K562 (cell line): ENCODE measurements at regions not wholly inside any gene's neighbourhood (a gene's known extent, or its start where the extent isn't known, plus 50 kb on each side); places are given as distances from the start of the nearest gene placed in this dataset.

Source experiments
- ATAC-seq: fragments of 200-7000 bp; cut with Tn5 transposase; 3 replicates; pipeline ENCODE4 v1.9.1; 2020; ENCODE audit warnings: moderate library complexity
- BruUV-seq: library from RNA; stranded (reverse); fragments of 400-500 nt; replicated peaks from 2 replicates; lab custom pipeline; 2021; lab: Mats Ljungman, UMichigan
- CTCF ChIA-PET: fragments of 300-600 bp; formaldehyde crosslinking; extraction: SDS; loops from one replicate; lab custom pipeline; 2021; ENCODE audit warnings: low intra/inter-chr PET ratio; lab: Yijun Ruan, JAX
- POLR2A ChIA-PET: fragments of 300-600, 350-650 bp; sonication (Branson Sonifier 250); formaldehyde crosslinking; extraction: SDS; loops from one replicate; lab custom pipeline; 2021; ENCODE audit warnings: antibody characterized with exemption, inconsistent platforms; lab: Yijun Ruan, JAX
- DNase-seq, 4 experiments: peaks; one replicate each; pipeline versions ENCODE4 v3.0.0 to v3.0.0-alpha.2; 2011 to 2018; ENCODE audit warnings: low spot score in 3 of 4, mixed read lengths in 3 of 4; ENCODE audit errors: extremely low read depth in 1 of 4
- FAIRE-seq: peaks from 2 replicates; lab custom pipeline; 2011; peaks lifted over from hg19 to GRCh38; lab: Jason Lieb, UNC
- H2AFZ ChIP-seq: 2 replicates; pipeline ENCODE4 v1.6.0; 2011; ENCODE audit warnings: low read depth, low read length, control low read depth, inconsistent platforms
- H3K27ac ChIP-seq: fragments of 200-600 bp; 3 replicates; pipeline ENCODE4 v1.8.0; 2011; ENCODE audit warnings: low read depth, mild to moderate bottlenecking, control low read depth, inconsistent platforms, low read length, moderate library complexity, mixed read lengths; ENCODE audit errors: extremely low read depth
- H3K27me3 ChIP-seq, 2 experiments: fragments of 300-600 bp in 1 of 2; 2 replicates in 1 of 2; 3 replicates in 1 of 2; pipeline versions ENCODE4 v1.6.0 to v1.8.0; 2011; ENCODE audit warnings: inconsistent platforms in 2 of 2, low read length in 2 of 2, mild to moderate bottlenecking in 1 of 2, mixed read lengths in 1 of 2, moderate library complexity in 1 of 2; ENCODE audit not compliant: control insufficient read depth in 2 of 2, insufficient read depth in 2 of 2
- H3K36me3 ChIP-seq: fragments of 300-600 bp; 3 replicates; pipeline ENCODE4 v1.8.0; 2011; ENCODE audit warnings: mild to moderate bottlenecking, low read length, inconsistent platforms; ENCODE audit not compliant: control insufficient read depth, insufficient read depth
- H3K4me1 ChIP-seq, 2 experiments: fragments of 200-600 bp in 1 of 2; replicated peaks in 1 of 2; 2 replicates in 1 of 2; 3 replicates in 1 of 2; pipeline versions ENCODE4 v1.5.1 to v1.8.0; 2011; ENCODE audit warnings: inconsistent platforms in 2 of 2, low read length in 2 of 2, mild to moderate bottlenecking in 1 of 2, mixed read lengths in 1 of 2, moderate library complexity in 1 of 2; ENCODE audit not compliant: control insufficient read depth in 2 of 2, insufficient read depth in 2 of 2
- H3K4me2 ChIP-seq: 2 replicates; pipeline ENCODE4 v1.6.1; 2011; ENCODE audit warnings: low read length, control low read depth, inconsistent platforms, mixed read lengths; ENCODE audit not compliant: insufficient read depth
- H3K4me3 ChIP-seq: fragments of 200-600 bp; sonication (generic), shearing (Covaris generic); 2 replicates; pipeline ENCODE4 v1.5.1; 2016; ENCODE audit warnings: control low read depth, inconsistent platforms
- H3K79me2 ChIP-seq: fragments of 200-600 bp; 3 replicates; pipeline ENCODE4 v1.8.0; 2011; ENCODE audit warnings: low read length, inconsistent platforms; ENCODE audit not compliant: control insufficient read depth, insufficient read depth
- H3K9ac ChIP-seq, 2 experiments: 2 replicates each; pipeline versions ENCODE4 v1.6.0 to v1.6.1; 2011; ENCODE audit warnings: low read depth in 2 of 2, low read length in 2 of 2, control low read depth in 1 of 2, inconsistent platforms in 1 of 2, mild to moderate bottlenecking in 1 of 2, mixed read lengths in 1 of 2; ENCODE audit not compliant: insufficient read depth in 1 of 2
- H3K9me1 ChIP-seq: one replicate; pipeline ENCODE4 v1.6.0; 2011; ENCODE audit warnings: inconsistent platforms, mild to moderate bottlenecking, low read length, moderate library complexity; ENCODE audit not compliant: control insufficient read depth, insufficient read depth
- H3K9me3 ChIP-seq: replicated peaks from 2 replicates; pipeline ENCODE4 v1.5.1; 2011; ENCODE audit warnings: low read depth, low read length, inconsistent platforms; ENCODE audit not compliant: control insufficient read depth, insufficient read depth
- H4K20me1 ChIP-seq: replicated peaks from 2 replicates; pipeline ENCODE4 v1.6.1; 2011; ENCODE audit warnings: low read length, inconsistent platforms, mixed read lengths; ENCODE audit not compliant: control insufficient read depth, insufficient read depth
- MTA1 ChIP-seq: fragments of 450-650 bp; IDR thresholded peaks from 2 replicates; pipeline ENCODE4 v1.6.1; 2017; ENCODE audit warnings: borderline replicate concordance
- PHF8 ChIP-seq: fragments of 200-600 bp; sonication (generic); IDR thresholded peaks from 2 replicates; pipeline ENCODE4 v1.6.1; 2012; ENCODE audit warnings: mixed run types, mild to moderate bottlenecking, inconsistent platforms, low read length, moderate library complexity, borderline replicate concordance
- RBM15 ChIP-seq: fragments of 200-400 bp; formaldehyde crosslinking; IDR thresholded peaks from 2 replicates; pipeline ENCODE4 v1.6.1; 2018; ENCODE audit warnings: mild to moderate bottlenecking, low read length, moderate library complexity; ENCODE audit not compliant: insufficient read depth
- YY1 ChIP-seq, 3 experiments: IDR thresholded peaks; 2 replicates each; pipeline ENCODE4 v1.6.1; 2011; ENCODE audit warnings: low read length in 2 of 3, mild to moderate bottlenecking in 2 of 3, moderate library complexity in 2 of 3, borderline replicate concordance in 1 of 3, control low read depth in 1 of 3, low read depth in 1 of 3; ENCODE audit not compliant: insufficient read depth in 3 of 3, insufficient replicate concordance in 2 of 3, control insufficient read depth in 1 of 3, insufficient read length in 1 of 3; ENCODE audit errors: extremely low read depth in 1 of 3
- ZBTB40 ChIP-seq, 2 experiments: fragments of 450-650 bp in 1 of 2; sonication (generic) in 1 of 2; formaldehyde crosslinking in 1 of 2; IDR thresholded peaks; 2 replicates each; pipeline versions ENCODE4 v1.7.1 to v1.9.0; 2016 to 2022; ENCODE audit warnings: inconsistent platforms in 1 of 2, mild to moderate bottlenecking in 1 of 2, missing genetic modification reagents in 1 of 2
- ZBTB49 ChIP-seq: sonication (generic); formaldehyde crosslinking; IDR thresholded peaks from 2 replicates; pipeline ENCODE4 v1.8.0; 2022; ENCODE audit warnings: missing genetic modification reagents, mild to moderate bottlenecking, borderline replicate concordance
- WGBS: fragments of 100-300 bp; shearing (Covaris generic); methylation state at CpG from one replicate; pipeline ENCODE4 v1.1.6; 2016; ENCODE audit warnings: low coverage, mixed read lengths; ENCODE audit not compliant: insufficient coverage; ENCODE audit errors: missing lambda C conversion rate; 5-methylcytosine and 5-hydroxymethylcytosine counted together
- in situ Hi-C: fragments of 300-500 bp; cut with MboI; formaldehyde crosslinking; loops from 4 replicates; pipeline ENCODE4 v1.15.0; 2018; ENCODE audit warnings: inconsistent platforms, mixed read lengths
- intact Hi-C: fragments of 100-400 bp; cut with micrococcal nuclease; formaldehyde crosslinking; loops from 2 replicates; pipeline ENCODE4 v1.14.2; 2022

- ATAC-seq = no peak
- H3K4me2 ChIP-seq = no peak overlapping the region
- intact Hi-C loops (loop anchor here (5.0 to 10.0 kb wide), 3 partner anchors 220 to 978 kb away; no protein-coding TSS in a partner anchor), in situ Hi-C loops (no loop called here)
- H3K9me3 ChIP-seq = no peaks in the 10 kb centered on the region
- no peak overlapping the region for H3K4me3 ChIP-seq
- H3K9me1 ChIP-seq = no peaks in the 10 kb centered on the region
- no peaks in the 10 kb centered on the region for H3K4me1 ChIP-seq
- H3K79me2 ChIP-seq = no peaks in the 10 kb centered on the region
- WGBS = 0% methylated on average over 2 of the region's 2 CpGs
- no peak for FAIRE-seq
- peaks cover 10 to 34% of the 10 kb centered on the region in 2 experiments; a peak in 3 of 5 replicates for H3K27me3 ChIP-seq
- CTCF ChIA-PET = no interaction called here
- DNase-seq = no peak
- H3K9ac ChIP-seq = no peak overlapping the region
- no peak for TF ChIP-seq RBM15
- TF ChIP-seq YY1 (IDR thresholded peaks at IDR 0.05; ENCODE audit: borderline replicate concordance in 1 of 3, control insufficient read depth in 1 of 3, extremely low read depth in 1 of 3, insufficient read depth in 3 of 3, insufficient read length in 1 of 3, insufficient replicate concordance in 2 of 3, low read depth in 1 of 3, low read length in 2 of 3) = no peak
- TF ChIP-seq ZBTB40 (IDR thresholded peaks at IDR 0.05) = no peak
- TF ChIP-seq ZBTB40 (CRISPR knock-in tag; IDR thresholded peaks at IDR 0.05) = no peak
- TF ChIP-seq ZBTB49 = no peak
- TF ChIP-seq MTA1 = no peak
- TF ChIP-seq PHF8 = no peak
- H3K27ac ChIP-seq = no peak overlapping the region
- no peaks in the 10 kb centered on the region for H4K20me1 ChIP-seq
- POLR2A ChIA-PET = no interaction called here
- BruUV-seq = no TSS peak
- no peak overlapping the region for H2AFZ ChIP-seq
- no peaks in the 10 kb centered on the region for H3K36me3 ChIP-seq
These were observed 322.8 kb downstream of the ZSWIM6 start for GRCh38 chr5:61654876-61655275.
